IMR-90 (cell line): ENCODE measurements at regions not wholly inside any gene's neighbourhood (a gene's known extent, or its start where the extent isn't known, plus 50 kb on each side); places are given as distances from the start of the nearest gene placed in this dataset.

ENCODE experiments used
- CEBPB ChIP-seq: IDR thresholded peaks from 2 replicates; pipeline ENCODE4 v1.6.1; 2012; ENCODE audit warnings: low read depth, low read length, improper control_type of control experiment
- NFE2L2 ChIP-seq: fragments of 150-350 bp; IDR thresholded peaks from 2 replicates; pipeline ENCODE4 v1.6.1; 2016; ENCODE audit warnings: low read depth, mild to moderate bottlenecking, low read length
- POLR2A ChIP-seq: IDR thresholded peaks from 2 replicates; pipeline ENCODE4 v1.6.1; 2012; ENCODE audit warnings: mild to moderate bottlenecking, low read depth, low read length
- RAD21 ChIP-seq: IDR thresholded peaks from 2 replicates; pipeline ENCODE4 v1.6.1; 2012; ENCODE audit warnings: low read length, improper control_type of control experiment
- RFX5 ChIP-seq: IDR thresholded peaks from 2 replicates; pipeline ENCODE4 v1.8.0; 2012; ENCODE audit warnings: low read depth, mild to moderate bottlenecking, low read length, moderate library complexity
- TF ChIP-seq, protein P1 (sequence below): conservative IDR thresholded peaks from 2 replicates; pipeline ENCODE4 v1.5.1; 2012; ENCODE audit warnings: mild to moderate bottlenecking, low read depth, low read length, improper control_type of control experiment

DNA sequence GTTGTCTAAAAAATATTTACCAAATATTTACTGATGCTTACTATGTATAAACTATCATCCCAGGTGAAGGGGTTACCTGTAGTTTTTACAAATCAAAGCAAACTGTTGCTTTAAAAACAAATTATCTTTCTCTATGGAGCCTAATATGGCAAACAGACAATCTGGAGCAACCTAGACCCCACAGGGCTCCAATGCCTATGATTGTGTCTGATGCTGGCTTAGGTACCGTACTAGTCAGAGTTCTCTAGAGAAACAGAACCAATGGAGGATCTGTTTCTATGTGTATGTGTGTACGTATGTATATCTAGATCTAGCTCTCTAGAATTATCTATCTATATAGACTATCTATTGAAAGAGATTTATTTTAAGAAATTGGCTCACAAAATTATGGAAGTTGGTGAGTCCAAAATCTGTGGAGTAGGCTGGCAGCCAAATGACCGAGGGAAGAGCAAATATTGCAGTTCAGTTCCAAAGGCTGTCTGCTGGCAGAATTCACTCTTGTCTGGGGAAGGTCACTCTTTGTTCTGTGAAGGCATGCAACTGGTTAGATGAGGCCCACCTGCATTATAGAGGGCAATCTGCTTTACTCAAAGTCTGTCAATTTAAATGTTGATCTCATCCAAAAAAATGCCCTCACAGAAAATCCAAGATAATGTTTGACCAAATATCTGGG lies 127.1 kb upstream of the ENPEP start:
- TF ChIP-seq, protein P1, sequence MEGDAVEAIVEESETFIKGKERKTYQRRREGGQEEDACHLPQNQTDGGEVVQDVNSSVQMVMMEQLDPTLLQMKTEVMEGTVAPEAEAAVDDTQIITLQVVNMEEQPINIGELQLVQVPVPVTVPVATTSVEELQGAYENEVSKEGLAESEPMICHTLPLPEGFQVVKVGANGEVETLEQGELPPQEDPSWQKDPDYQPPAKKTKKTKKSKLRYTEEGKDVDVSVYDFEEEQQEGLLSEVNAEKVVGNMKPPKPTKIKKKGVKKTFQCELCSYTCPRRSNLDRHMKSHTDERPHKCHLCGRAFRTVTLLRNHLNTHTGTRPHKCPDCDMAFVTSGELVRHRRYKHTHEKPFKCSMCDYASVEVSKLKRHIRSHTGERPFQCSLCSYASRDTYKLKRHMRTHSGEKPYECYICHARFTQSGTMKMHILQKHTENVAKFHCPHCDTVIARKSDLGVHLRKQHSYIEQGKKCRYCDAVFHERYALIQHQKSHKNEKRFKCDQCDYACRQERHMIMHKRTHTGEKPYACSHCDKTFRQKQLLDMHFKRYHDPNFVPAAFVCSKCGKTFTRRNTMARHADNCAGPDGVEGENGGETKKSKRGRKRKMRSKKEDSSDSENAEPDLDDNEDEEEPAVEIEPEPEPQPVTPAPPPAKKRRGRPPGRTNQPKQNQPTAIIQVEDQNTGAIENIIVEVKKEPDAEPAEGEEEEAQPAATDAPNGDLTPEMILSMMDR: no peak
- TF ChIP-seq RFX5 (no peak), CEBPB (no peak), POLR2A (no peak), RAD21 (no peak), NFE2L2 (no peak)
